ENCODE measurements at regions not wholly inside any gene's neighbourhood (a gene's known extent, or its start where the extent isn't known, plus 50 kb on each side); places are given as distances from the start of the nearest gene placed in this dataset.

- Histone ChIP-seq H3K4me1 (ENCODE audit: control insufficient read depth, insufficient read depth, low read length, unreplicated experiment) (no peaks in the 10 kb centered on the region), H2AFZ (ENCODE audit: low read length, unreplicated experiment) (no peak overlapping the region), H3K4me3 (ENCODE audit: low read depth, low read length) (no peak overlapping the region), H3K27me3 (ENCODE audit: insufficient read depth, low read length) (no peaks in the 10 kb centered on the region; the same call in 1 of the 2 replicates), H3K79me2 (ENCODE audit: control insufficient read depth, insufficient read depth, low read length, unreplicated experiment) (no peaks in the 10 kb centered on the region), H3K36me3 (ENCODE audit: insufficient read depth, low read length) (no peaks in the 10 kb centered on the region), H3K27ac (ENCODE audit: low read depth, low read length) (no peak overlapping the region)
Measured at GRCh38 chr5:133882846-133883245, 85.6 kb downstream of the C5orf15 start.

GRCh38 chr5:133882389-133882695 is 86.1 kb downstream of the C5orf15 start:
- Histone ChIP-seq H3K4me3 (ENCODE audit: low read depth, low read length) (no peak overlapping the region), H3K27me3 (ENCODE audit: insufficient read depth, low read length) (no peaks in the 10 kb centered on the region; the same call in 1 of the 2 replicates), H3K27ac (ENCODE audit: low read depth, low read length) (no peak overlapping the region), H3K4me1 (ENCODE audit: control insufficient read depth, insufficient read depth, low read length, unreplicated experiment) (no peaks in the 10 kb centered on the region), H2AFZ (ENCODE audit: low read length, unreplicated experiment) (no peak overlapping the region), H3K79me2 (ENCODE audit: control insufficient read depth, insufficient read depth, low read length, unreplicated experiment) (no peaks in the 10 kb centered on the region), H3K36me3 (ENCODE audit: insufficient read depth, low read length) (no peaks in the 10 kb centered on the region)

- Histone ChIP-seq H3K27me3 (ENCODE audit: insufficient read depth, low read length) (no peaks in the 10 kb centered on the region; the same call in 1 of the 2 replicates), H3K4me1 (ENCODE audit: control insufficient read depth, insufficient read depth, low read length, unreplicated experiment) (no peaks in the 10 kb centered on the region), H3K36me3 (ENCODE audit: insufficient read depth, low read length) (no peaks in the 10 kb centered on the region), H3K27ac (ENCODE audit: low read depth, low read length) (no peak overlapping the region), H3K4me3 (ENCODE audit: low read depth, low read length) (no peak overlapping the region), H2AFZ (ENCODE audit: low read length, unreplicated experiment) (no peak overlapping the region), H3K79me2 (ENCODE audit: control insufficient read depth, insufficient read depth, low read length, unreplicated experiment) (no peaks in the 10 kb centered on the region)
Measured at GRCh38 chr5:133881576-133882388, 86.6 kb downstream of the C5orf15 start.

GRCh38 chr5:133878236-133878555 is 90.2 kb downstream of the C5orf15 start:
- Histone ChIP-seq H3K79me2 (ENCODE audit: control insufficient read depth, insufficient read depth, low read length, unreplicated experiment) (no peaks in the 10 kb centered on the region), H3K4me3 (ENCODE audit: low read depth, low read length) (no peak overlapping the region), H3K4me1 (ENCODE audit: control insufficient read depth, insufficient read depth, low read length, unreplicated experiment) (peaks cover 19% of the 10 kb centered on the region), H3K36me3 (ENCODE audit: insufficient read depth, low read length) (no peaks in the 10 kb centered on the region), H3K27me3 (ENCODE audit: insufficient read depth, low read length) (no peaks in the 10 kb centered on the region; the same call in 1 of the 2 replicates), H2AFZ (ENCODE audit: low read length, unreplicated experiment) (no peak overlapping the region), H3K27ac (ENCODE audit: low read depth, low read length) (no peak overlapping the region)

GRCh38 chr5:133877351-133878235 is 90.8 kb downstream of the C5orf15 start:
- peaks cover 25% of the 10 kb centered on the region for H3K4me1 ChIP-seq (ENCODE audit: control insufficient read depth, insufficient read depth, low read length, unreplicated experiment)
- no peaks in the 10 kb centered on the region for H3K79me2 ChIP-seq (ENCODE audit: control insufficient read depth, insufficient read depth, low read length, unreplicated experiment)
- H3K27ac ChIP-seq (ENCODE audit: low read depth, low read length), result no peak overlapping the region
- H3K4me3 ChIP-seq (ENCODE audit: low read depth, low read length), result no peak overlapping the region
- H3K27me3 ChIP-seq (ENCODE audit: insufficient read depth, low read length), result no peaks in the 10 kb centered on the region; the same call in 1 of the 2 replicates
- H3K36me3 ChIP-seq (ENCODE audit: insufficient read depth, low read length), result no peaks in the 10 kb centered on the region
- no peak overlapping the region for H2AFZ ChIP-seq (ENCODE audit: low read length, unreplicated experiment)

GRCh38 chr5:133876266-133876665 is 92.2 kb downstream of the C5orf15 start:
- no peak overlapping the region for H3K4me3 ChIP-seq (ENCODE audit: low read depth, low read length)

GRCh38 chr5:133875179-133875578 is 93.2 kb downstream of the C5orf15 start:
- H3K4me3 ChIP-seq (ENCODE audit: low read depth, low read length), result no peak overlapping the region
- H3K4me1 ChIP-seq (ENCODE audit: control insufficient read depth, insufficient read depth, low read length, unreplicated experiment), result peaks cover 37% of the 10 kb centered on the region
- no peaks in the 10 kb centered on the region; the same call in 1 of the 2 replicates for H3K27me3 ChIP-seq (ENCODE audit: insufficient read depth, low read length)
- peak overlapping the region; percentile 69 for H3K27ac ChIP-seq (ENCODE audit: low read depth, low read length)
- H3K36me3 ChIP-seq (ENCODE audit: insufficient read depth, low read length), result no peaks in the 10 kb centered on the region
- H2AFZ ChIP-seq (ENCODE audit: low read length, unreplicated experiment), result no peak overlapping the region
- H3K79me2 ChIP-seq (ENCODE audit: control insufficient read depth, insufficient read depth, low read length, unreplicated experiment), result no peaks in the 10 kb centered on the region

More at GRCh38 chr5:133876266-133876665, 92.2 kb downstream of the C5orf15 start:
- H3K4me1 ChIP-seq (ENCODE audit: control insufficient read depth, insufficient read depth, low read length, unreplicated experiment), result peaks cover 28% of the 10 kb centered on the region
- H3K79me2 ChIP-seq (ENCODE audit: control insufficient read depth, insufficient read depth, low read length, unreplicated experiment), result no peaks in the 10 kb centered on the region
- H2AFZ ChIP-seq (ENCODE audit: low read length, unreplicated experiment), result no peak overlapping the region
- H3K36me3 ChIP-seq (ENCODE audit: insufficient read depth, low read length), result no peaks in the 10 kb centered on the region
- no peak overlapping the region for H3K27ac ChIP-seq (ENCODE audit: low read depth, low read length)
- no peaks in the 10 kb centered on the region; the same call in 1 of the 2 replicates for H3K27me3 ChIP-seq (ENCODE audit: insufficient read depth, low read length)

- H3K27ac ChIP-seq (ENCODE audit: low read depth, low read length), result peak overlapping the region; percentile 69
- H3K79me2 ChIP-seq (ENCODE audit: control insufficient read depth, insufficient read depth, low read length, unreplicated experiment), result no peaks in the 10 kb centered on the region
- peaks cover 46% of the 10 kb centered on the region for H3K4me1 ChIP-seq (ENCODE audit: control insufficient read depth, insufficient read depth, low read length, unreplicated experiment)
- H3K36me3 ChIP-seq (ENCODE audit: insufficient read depth, low read length), result no peaks in the 10 kb centered on the region
- H3K27me3 ChIP-seq (ENCODE audit: insufficient read depth, low read length), result no peaks in the 10 kb centered on the region
- H3K4me3 ChIP-seq (ENCODE audit: low read depth, low read length), result no peak overlapping the region
- H2AFZ ChIP-seq (ENCODE audit: low read length, unreplicated experiment), result no peak overlapping the region
Measured at GRCh38 chr5:133873449-133873848, 95.0 kb downstream of the C5orf15 start.

- H3K4me1 ChIP-seq (ENCODE audit: control insufficient read depth, insufficient read depth, low read length, unreplicated experiment), result peaks cover 46% of the 10 kb centered on the region
- no peak overlapping the region for H3K27ac ChIP-seq (ENCODE audit: low read depth, low read length)
- H3K4me3 ChIP-seq (ENCODE audit: low read depth, low read length), result no peak overlapping the region
- H3K27me3 ChIP-seq (ENCODE audit: insufficient read depth, low read length), result peaks cover 4% of the 10 kb centered on the region; the same call in 1 of the 2 replicates
- H3K79me2 ChIP-seq (ENCODE audit: control insufficient read depth, insufficient read depth, low read length, unreplicated experiment), result no peaks in the 10 kb centered on the region
- H3K36me3 ChIP-seq (ENCODE audit: insufficient read depth, low read length), result no peaks in the 10 kb centered on the region
- H2AFZ ChIP-seq (ENCODE audit: low read length, unreplicated experiment), result no peak overlapping the region
Measured at GRCh38 chr5:133870661-133871060, 97.8 kb downstream of the C5orf15 start.

GRCh38 chr5:133869519-133870335 is 98.7 kb downstream of the C5orf15 start:
- Histone ChIP-seq H3K27me3 (ENCODE audit: insufficient read depth, low read length) (peaks cover 11% of the 10 kb centered on the region), H3K79me2 (ENCODE audit: control insufficient read depth, insufficient read depth, low read length, unreplicated experiment) (no peaks in the 10 kb centered on the region), H3K4me1 (ENCODE audit: control insufficient read depth, insufficient read depth, low read length, unreplicated experiment) (peaks cover 42% of the 10 kb centered on the region), H2AFZ (ENCODE audit: low read length, unreplicated experiment) (peak overlapping the region; percentile 64), H3K4me3 (ENCODE audit: low read depth, low read length) (no peak overlapping the region), H3K36me3 (ENCODE audit: insufficient read depth, low read length) (no peaks in the 10 kb centered on the region), H3K27ac (ENCODE audit: low read depth, low read length) (no peak overlapping the region)

Measured in ACC112 (cell line).